Right cardiac atrium (tissue), 5 donors: ENCODE measurements at regions not wholly inside any gene's neighbourhood (a gene's known extent, or its start where the extent isn't known, plus 50 kb on each side); places are given as distances from the start of the nearest gene placed in this dataset.

Experiments used
- ATAC-seq, 2 donors: fragments of 200-7000 bp; cut with Tn5 transposase; one replicate each; pipeline versions ENCODE4 v1.8.0 to v1.9.1; 2020; ENCODE audit warnings: moderate library complexity in 2 of 2, mild to moderate bottlenecking in 1 of 2
- DNase-seq, 3 donors: peaks; one replicate each; pipeline ENCODE4 v3.0.0-alpha.2; 2020
- H3K27ac ChIP-seq: one replicate; pipeline ENCODE4 v1.5.1; 2013; ENCODE audit warnings: mild to moderate bottlenecking, low read length, control low read depth, moderate library complexity
- H3K27me3 ChIP-seq: one replicate; pipeline ENCODE4 v1.6.1; 2013; ENCODE audit not compliant: control insufficient read depth, insufficient read depth
- H3K4me1 ChIP-seq: one replicate; pipeline ENCODE4 v1.6.1; 2013; ENCODE audit warnings: low read length; ENCODE audit not compliant: control insufficient read depth, insufficient read depth
- H3K4me3 ChIP-seq: one replicate; pipeline ENCODE4 v1.5.1; 2013; ENCODE audit warnings: low read length, control low read depth
- H3K9me3 ChIP-seq: one replicate; pipeline ENCODE4 v1.6.1; 2013; ENCODE audit warnings: low read length; ENCODE audit not compliant: control insufficient read depth
- WGBS: extraction: QIAGEN DNeasy Blood & Tissue Kit; methylation state at CpG from one replicate; pipeline ENCODE4 v1.1.7; 2013; 5-methylcytosine and 5-hydroxymethylcytosine counted together
- intact Hi-C, 4 donors: fragments of 100-400 bp; cut with DNase I; formaldehyde crosslinking; loops; one replicate each; pipeline versions ENCODE4 v1.11.0 to v1.14.0; 2022 to 2023
- donor health status: healthy with polysubstance abuse.
- donor health status: DM: no; HTN: yes; CAD: no.
- donor health status: DM: no; HTN: no; CAD: no.
- donor health status: DM: no; HTN: yes; CAD: no; lungs with severe emphysema.
- donor health status: DM: yes; HTN: yes; CAD: no.

GRCh38 chr17:68657166-68657565 is 56.0 kb upstream of the FAM20A start:
- DNase-seq: no peak
- ATAC-seq: peak in 1 of 2 donors; percentile 54
- 52% methylated on average over 4 of the region's 4 CpGs for WGBS
- H3K4me1 ChIP-seq: no peaks in the 10 kb centered on the region
- no peaks in the 10 kb centered on the region for H3K9me3 ChIP-seq
- no peaks in the 10 kb centered on the region for H3K27me3 ChIP-seq
- intact Hi-C loops: no loop called here
- no peak overlapping the region for H3K27ac ChIP-seq
- no peak overlapping the region for H3K4me3 ChIP-seq

- intact Hi-C loops: no loop called here
- no peak overlapping the region for H3K4me3 ChIP-seq
- H3K9me3 ChIP-seq: no peaks in the 10 kb centered on the region
- no peaks in the 10 kb centered on the region for H3K27me3 ChIP-seq
- DNase-seq (no peak), ATAC-seq (no peak)
- WGBS: 59% methylated on average over 4 of the region's 4 CpGs
- no peak overlapping the region for H3K27ac ChIP-seq
- H3K4me1 ChIP-seq: no peaks in the 10 kb centered on the region
Observed at GRCh38 chr17:68656666-68657065, 55.5 kb upstream of the FAM20A start.
